ENCODE measurements at regions not wholly inside any gene's neighbourhood (a gene's known extent, or its start where the extent isn't known, plus 50 kb on each side); places are given as distances from the start of the nearest gene placed in this dataset.

DNA sequence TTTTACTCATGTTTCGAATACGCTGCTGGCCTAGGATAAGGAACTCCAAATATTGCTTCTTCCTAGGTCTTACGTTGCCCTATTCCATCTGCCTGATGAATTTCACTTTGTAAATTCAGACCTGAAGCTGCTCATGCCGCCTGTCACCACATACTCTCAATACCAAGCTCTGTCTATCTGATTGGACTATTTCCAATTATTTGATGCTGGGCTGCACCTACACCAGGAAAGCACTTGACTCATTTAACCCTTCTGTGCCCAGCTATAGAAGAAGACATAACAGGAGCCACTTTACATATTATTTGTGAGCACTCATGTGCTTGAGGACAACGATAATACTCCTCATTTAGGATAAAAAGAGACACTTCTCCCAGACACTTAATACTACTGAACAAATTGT lies 1293.9 kb upstream of the LRRTM1 start:
- H2AFZ ChIP-seq (ENCODE audit: low read depth, low read length) = no peak overlapping the region
- no peak overlapping the region for H3K9ac ChIP-seq (ENCODE audit: insufficient read depth in 1 of 2, low read depth in 2 of 2, low read length in 2 of 2)
- no peaks in the 10 kb centered on the region for H3K9me1 ChIP-seq (ENCODE audit: control insufficient read depth, insufficient read depth, low read length)
- ChIA-PET CTCF (ENCODE audit: low intra/inter-chr PET ratio) (no interaction called here), POLR2A (interaction anchor here (0.6 kb wide), 1 partner anchor 15 kb away, joined by 3 read pairs; no protein-coding TSS in a partner anchor)
- no peaks in the 10 kb centered on the region for H3K9me3 ChIP-seq (replicated peaks; ENCODE audit: control insufficient read depth, insufficient read depth, low read depth, low read length)
- H3K27me3 ChIP-seq (ENCODE audit: control insufficient read depth in 2 of 2, insufficient read depth in 2 of 2, low read length in 2 of 2) = no peaks in the 10 kb centered on the region
- H3K36me3 ChIP-seq (ENCODE audit: control insufficient read depth, insufficient read depth, low read length) = no peaks in the 10 kb centered on the region
- DNase-seq (ENCODE audit: extremely low read depth in 1 of 4, low spot score in 3 of 4) = no peak
- no peaks in the 10 kb centered on the region for H4K20me1 ChIP-seq (replicated peaks; ENCODE audit: control insufficient read depth, insufficient read depth, low read length)
- H3K27ac ChIP-seq (ENCODE audit: extremely low read depth, low read depth, low read length) = no peak overlapping the region
- ATAC-seq = no peak
- H3K4me3 ChIP-seq = no peak overlapping the region
- no peak for FAIRE-seq
- H3K4me1 ChIP-seq (replicated peaks in 1 of 2; ENCODE audit: control insufficient read depth in 2 of 2, insufficient read depth in 2 of 2, low read length in 2 of 2) = no peaks in the 10 kb centered on the region
- intact Hi-C loops (cut with micrococcal nuclease) = no loop called here
- H3K79me2 ChIP-seq (ENCODE audit: control insufficient read depth, insufficient read depth, low read length) = no peaks in the 10 kb centered on the region
- no peak overlapping the region for H3K4me2 ChIP-seq (ENCODE audit: insufficient read depth, low read length)
- WGBS (ENCODE audit: insufficient coverage, low coverage, missing lambda C conversion rate) = 1% methylated on average over 5 of the region's 5 CpGs
- in situ Hi-C loops (cut with MboI) = no loop called here
- BruUV-seq (replicated peaks) = no TSS peak
- TF ChIP-seq, protein P1, sequence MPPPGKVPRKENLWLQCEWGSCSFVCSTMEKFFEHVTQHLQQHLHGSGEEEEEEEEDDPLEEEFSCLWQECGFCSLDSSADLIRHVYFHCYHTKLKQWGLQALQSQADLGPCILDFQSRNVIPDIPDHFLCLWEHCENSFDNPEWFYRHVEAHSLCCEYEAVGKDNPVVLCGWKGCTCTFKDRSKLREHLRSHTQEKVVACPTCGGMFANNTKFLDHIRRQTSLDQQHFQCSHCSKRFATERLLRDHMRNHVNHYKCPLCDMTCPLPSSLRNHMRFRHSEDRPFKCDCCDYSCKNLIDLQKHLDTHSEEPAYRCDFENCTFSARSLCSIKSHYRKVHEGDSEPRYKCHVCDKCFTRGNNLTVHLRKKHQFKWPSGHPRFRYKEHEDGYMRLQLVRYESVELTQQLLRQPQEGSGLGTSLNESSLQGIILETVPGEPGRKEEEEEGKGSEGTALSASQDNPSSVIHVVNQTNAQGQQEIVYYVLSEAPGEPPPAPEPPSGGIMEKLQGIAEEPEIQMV (tag; conservative IDR thresholded peaks at IDR 0.05; ENCODE audit: low read depth) = no peak
- TF ChIP-seq ILK (tag; IDR thresholded peaks at IDR 0.05; ENCODE audit: borderline replicate concordance, low read depth) = no peak
- TF ChIP-seq, protein P2, sequence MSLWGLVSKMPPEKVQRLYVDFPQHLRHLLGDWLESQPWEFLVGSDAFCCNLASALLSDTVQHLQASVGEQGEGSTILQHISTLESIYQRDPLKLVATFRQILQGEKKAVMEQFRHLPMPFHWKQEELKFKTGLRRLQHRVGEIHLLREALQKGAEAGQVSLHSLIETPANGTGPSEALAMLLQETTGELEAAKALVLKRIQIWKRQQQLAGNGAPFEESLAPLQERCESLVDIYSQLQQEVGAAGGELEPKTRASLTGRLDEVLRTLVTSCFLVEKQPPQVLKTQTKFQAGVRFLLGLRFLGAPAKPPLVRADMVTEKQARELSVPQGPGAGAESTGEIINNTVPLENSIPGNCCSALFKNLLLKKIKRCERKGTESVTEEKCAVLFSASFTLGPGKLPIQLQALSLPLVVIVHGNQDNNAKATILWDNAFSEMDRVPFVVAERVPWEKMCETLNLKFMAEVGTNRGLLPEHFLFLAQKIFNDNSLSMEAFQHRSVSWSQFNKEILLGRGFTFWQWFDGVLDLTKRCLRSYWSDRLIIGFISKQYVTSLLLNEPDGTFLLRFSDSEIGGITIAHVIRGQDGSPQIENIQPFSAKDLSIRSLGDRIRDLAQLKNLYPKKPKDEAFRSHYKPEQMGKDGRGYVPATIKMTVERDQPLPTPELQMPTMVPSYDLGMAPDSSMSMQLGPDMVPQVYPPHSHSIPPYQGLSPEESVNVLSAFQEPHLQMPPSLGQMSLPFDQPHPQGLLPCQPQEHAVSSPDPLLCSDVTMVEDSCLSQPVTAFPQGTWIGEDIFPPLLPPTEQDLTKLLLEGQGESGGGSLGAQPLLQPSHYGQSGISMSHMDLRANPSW (CRISPR knock-in tag; IDR thresholded peaks at IDR 0.05) = no peak
- TF ChIP-seq ZBTB8A (IDR thresholded peaks at IDR 0.05; ENCODE audit: partially characterized antibody) = no peak
- TF ChIP-seq, protein P3, sequence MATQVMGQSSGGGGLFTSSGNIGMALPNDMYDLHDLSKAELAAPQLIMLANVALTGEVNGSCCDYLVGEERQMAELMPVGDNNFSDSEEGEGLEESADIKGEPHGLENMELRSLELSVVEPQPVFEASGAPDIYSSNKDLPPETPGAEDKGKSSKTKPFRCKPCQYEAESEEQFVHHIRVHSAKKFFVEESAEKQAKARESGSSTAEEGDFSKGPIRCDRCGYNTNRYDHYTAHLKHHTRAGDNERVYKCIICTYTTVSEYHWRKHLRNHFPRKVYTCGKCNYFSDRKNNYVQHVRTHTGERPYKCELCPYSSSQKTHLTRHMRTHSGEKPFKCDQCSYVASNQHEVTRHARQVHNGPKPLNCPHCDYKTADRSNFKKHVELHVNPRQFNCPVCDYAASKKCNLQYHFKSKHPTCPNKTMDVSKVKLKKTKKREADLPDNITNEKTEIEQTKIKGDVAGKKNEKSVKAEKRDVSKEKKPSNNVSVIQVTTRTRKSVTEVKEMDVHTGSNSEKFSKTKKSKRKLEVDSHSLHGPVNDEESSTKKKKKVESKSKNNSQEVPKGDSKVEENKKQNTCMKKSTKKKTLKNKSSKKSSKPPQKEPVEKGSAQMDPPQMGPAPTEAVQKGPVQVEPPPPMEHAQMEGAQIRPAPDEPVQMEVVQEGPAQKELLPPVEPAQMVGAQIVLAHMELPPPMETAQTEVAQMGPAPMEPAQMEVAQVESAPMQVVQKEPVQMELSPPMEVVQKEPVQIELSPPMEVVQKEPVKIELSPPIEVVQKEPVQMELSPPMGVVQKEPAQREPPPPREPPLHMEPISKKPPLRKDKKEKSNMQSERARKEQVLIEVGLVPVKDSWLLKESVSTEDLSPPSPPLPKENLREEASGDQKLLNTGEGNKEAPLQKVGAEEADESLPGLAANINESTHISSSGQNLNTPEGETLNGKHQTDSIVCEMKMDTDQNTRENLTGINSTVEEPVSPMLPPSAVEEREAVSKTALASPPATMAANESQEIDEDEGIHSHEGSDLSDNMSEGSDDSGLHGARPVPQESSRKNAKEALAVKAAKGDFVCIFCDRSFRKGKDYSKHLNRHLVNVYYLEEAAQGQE (IDR thresholded peaks at IDR 0.05; ENCODE audit: borderline replicate concordance) = no peak
- TF ChIP-seq, protein P3 (CRISPR knock-in tag; IDR thresholded peaks at IDR 0.05; ENCODE audit: low read depth) = no peak
- TF ChIP-seq, protein P4, sequence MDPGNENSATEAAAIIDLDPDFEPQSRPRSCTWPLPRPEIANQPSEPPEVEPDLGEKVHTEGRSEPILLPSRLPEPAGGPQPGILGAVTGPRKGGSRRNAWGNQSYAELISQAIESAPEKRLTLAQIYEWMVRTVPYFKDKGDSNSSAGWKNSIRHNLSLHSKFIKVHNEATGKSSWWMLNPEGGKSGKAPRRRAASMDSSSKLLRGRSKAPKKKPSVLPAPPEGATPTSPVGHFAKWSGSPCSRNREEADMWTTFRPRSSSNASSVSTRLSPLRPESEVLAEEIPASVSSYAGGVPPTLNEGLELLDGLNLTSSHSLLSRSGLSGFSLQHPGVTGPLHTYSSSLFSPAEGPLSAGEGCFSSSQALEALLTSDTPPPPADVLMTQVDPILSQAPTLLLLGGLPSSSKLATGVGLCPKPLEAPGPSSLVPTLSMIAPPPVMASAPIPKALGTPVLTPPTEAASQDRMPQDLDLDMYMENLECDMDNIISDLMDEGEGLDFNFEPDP (CRISPR knock-in tag; IDR thresholded peaks at IDR 0.05) = no peak
- no peak for TF ChIP-seq NFRKB (IDR thresholded peaks at IDR 0.05; ENCODE audit: low read depth)
- TF ChIP-seq PRMT5 (CRISPR knock-in tag; IDR thresholded peaks at IDR 0.05) = no peak
- TF ChIP-seq ZNF239 (CRISPR knock-in tag; IDR thresholded peaks at IDR 0.05) = no peak
